Adrenal gland (tissue), 9 donors: ENCODE measurements at regions not wholly inside any gene's neighbourhood (a gene's known extent, or its start where the extent isn't known, plus 50 kb on each side); places are given as distances from the start of the nearest gene placed in this dataset.

Experiments
- DNase-seq, 7 donors: peaks; one replicate each; pipeline ENCODE4 v3.0.0-alpha.2; 2019 to 2020
- H3K27ac ChIP-seq, 5 donors: fragments of 200-600 bp; sonication (generic) in 4 of 5; 1 replicate in 3 of 5; 2 replicates in 2 of 5; pipeline versions ENCODE4 v1.5.1 to v1.8.0; 2016 to 2020; ENCODE audit warnings: mild to moderate bottlenecking in 1 of 5
- H3K27me3 ChIP-seq: fragments of 200-600 bp; 2 replicates; pipeline ENCODE4 v1.8.0; 2021
- H3K36me3 ChIP-seq, 2 donors: fragments of 200-600 bp; replicated peaks in 1 of 2; 1 replicate in 1 of 2; 2 replicates in 1 of 2; pipeline versions ENCODE4 v1.5.1 to v1.8.0; 2018 to 2022
- H3K4me1 ChIP-seq, 2 donors: fragments of 200-600 bp; replicated peaks in 1 of 2; 1 replicate in 1 of 2; 2 replicates in 1 of 2; pipeline versions ENCODE4 v1.5.1 to v1.8.0; 2018 to 2021
- H3K4me3 ChIP-seq, 4 donors: fragments of 200-600 bp; sonication (generic) in 3 of 4; one replicate each; pipeline ENCODE4 v1.5.1; 2016 to 2018
- H3K9me3 ChIP-seq, 3 donors: fragments of 200-600 bp; sonication (generic) in 1 of 3; replicated peaks in 1 of 3; 1 replicate in 2 of 3; 2 replicates in 1 of 3; pipeline versions ENCODE4 v1.5.1 to v1.8.0; 2016 to 2021
- CTCF ChIP-seq, 6 experiments: fragments of 450-650 bp in 4 of 6; fragments of 200-600 bp in 2 of 6; sonication (generic) in 1 of 6; IDR thresholded peaks; 1 replicate in 5 of 6; 2 replicates in 1 of 6; pipeline versions ENCODE4 v1.5.1 to v1.8.0; 2016 to 2021; ENCODE audit warnings: antibody characterized with exemption in 6 of 6, mild to moderate bottlenecking in 2 of 6, moderate library complexity in 1 of 6
- POLR2A ChIP-seq, 2 donors: fragments of 450-650 bp; IDR thresholded peaks; one replicate each; pipeline ENCODE4 v1.6.1; 2017; ENCODE audit warnings: antibody characterized with exemption in 2 of 2, mild to moderate bottlenecking in 2 of 2, moderate library complexity in 1 of 2
- WGBS, 4 donors: extraction: QIAGEN DNeasy Blood & Tissue Kit in 2 of 4; methylation state at CpG; one replicate each; pipeline versions ENCODE4 v1.1.5 to v1.1.7; 2013 to 2017; 5-methylcytosine and 5-hydroxymethylcytosine counted together
- intact Hi-C, 2 donors: fragments of 100-400 bp; cut with DNase I; formaldehyde crosslinking; loops; one replicate each; pipeline versions ENCODE4 v1.14.1 to v1.15.0; 2022 to 2023
- donor health status: healthy with polysubstance abuse.
- donor health status: Bipolar disorder and iron deficiency.
- donor health status: DM: yes; HTN: yes; CAD: no.
- donor health status: DM: no; HTN: no; CAD: no.
- donor health status: DM: no; HTN: no; CAD: no.

GRCh38 chr10:130958003-130958402, 353.5 kb downstream of the TCERG1L start:
- DNase-seq, result no peak
- Histone ChIP-seq H3K27me3 (peaks cover 5% of the 10 kb centered on the region), H3K4me1 (no peaks in the 10 kb centered on the region), H3K4me3 (no peak overlapping the region), H3K9me3 (no peaks in the 10 kb centered on the region), H3K36me3 (no peaks in the 10 kb centered on the region), H3K27ac (no peak overlapping the region)
- TF ChIP-seq POLR2A (IDR thresholded peaks at IDR 0.05) (no peak), CTCF (IDR thresholded peaks at IDR 0.05) (no peak)
- intact Hi-C loops, result no loop called here
- WGBS, 4 donors, result 66 to 83% (median 69%) methylated on average over 6 of the region's 6 CpGs

GRCh38 chr10:130958981-130959751, 352.4 kb downstream of the TCERG1L start:
- WGBS, 4 donors, result 76 to 90% (median 88%) methylated on average over 11 to 16 of the region's 16 CpGs
- peaks cover 5% of the 10 kb centered on the region for H3K27me3 ChIP-seq
- H3K4me3 ChIP-seq, result no peak overlapping the region
- no peak for TF ChIP-seq POLR2A (IDR thresholded peaks at IDR 0.05)
- TF ChIP-seq CTCF (IDR thresholded peaks at IDR 0.05), result no peak
- intact Hi-C loops, result no loop called here
- peak in 1 of 7 donors; percentile 9 for DNase-seq
- H3K27ac ChIP-seq, result no peak overlapping the region
- no peaks in the 10 kb centered on the region for H3K9me3 ChIP-seq
- H3K4me1 ChIP-seq, result no peaks in the 10 kb centered on the region
- H3K36me3 ChIP-seq, result no peaks in the 10 kb centered on the region

GRCh38 chr10:130959752-130960195, 351.7 kb downstream of the TCERG1L start:
- Histone ChIP-seq H3K27ac (no peak overlapping the region), H3K9me3 (no peaks in the 10 kb centered on the region), H3K4me1 (no peaks in the 10 kb centered on the region), H3K4me3 (no peak overlapping the region), H3K27me3 (peaks cover 5% of the 10 kb centered on the region), H3K36me3 (no peaks in the 10 kb centered on the region)
- TF ChIP-seq CTCF (IDR thresholded peaks at IDR 0.05), result no peak
- no peak for TF ChIP-seq POLR2A (IDR thresholded peaks at IDR 0.05)
- 76 to 80% (median 79%) methylated on average over 8 of the region's 8 CpGs for WGBS, 4 donors
- DNase-seq, result peak in 1 of 7 donors; percentile 2
- intact Hi-C loops, result no loop called here

- WGBS, 4 donors, result 59 to 81% (median 80%) methylated on average over 7 to 8 of the region's 8 CpGs
- peak in 1 of 7 donors; percentile 37 for DNase-seq
- Histone ChIP-seq H3K9me3 (no peaks in the 10 kb centered on the region), H3K4me1 (no peaks in the 10 kb centered on the region), H3K27ac (no peak overlapping the region), H3K27me3 (peaks cover 5% of the 10 kb centered on the region), H3K4me3 (no peak overlapping the region), H3K36me3 (no peaks in the 10 kb centered on the region)
- intact Hi-C loops, result no loop called here
- no peak for TF ChIP-seq CTCF (IDR thresholded peaks at IDR 0.05)
- no peak for TF ChIP-seq POLR2A (IDR thresholded peaks at IDR 0.05)
Observed at GRCh38 chr10:130960531-130960930, 351.0 kb downstream of the TCERG1L start.
